GM19099 (cell line): ENCODE measurements at regions not wholly inside any gene's neighbourhood (a gene's known extent, or its start where the extent isn't known, plus 50 kb on each side); places are given as distances from the start of the nearest gene placed in this dataset.

ENCODE experiments used
- POLR2A ChIP-seq: IDR thresholded peaks from 3 replicates; pipeline ENCODE4 v1.6.1; 2011; ENCODE audit warnings: low read depth; ENCODE audit not compliant: insufficient read length; ENCODE audit errors: extremely low read depth

DNA sequence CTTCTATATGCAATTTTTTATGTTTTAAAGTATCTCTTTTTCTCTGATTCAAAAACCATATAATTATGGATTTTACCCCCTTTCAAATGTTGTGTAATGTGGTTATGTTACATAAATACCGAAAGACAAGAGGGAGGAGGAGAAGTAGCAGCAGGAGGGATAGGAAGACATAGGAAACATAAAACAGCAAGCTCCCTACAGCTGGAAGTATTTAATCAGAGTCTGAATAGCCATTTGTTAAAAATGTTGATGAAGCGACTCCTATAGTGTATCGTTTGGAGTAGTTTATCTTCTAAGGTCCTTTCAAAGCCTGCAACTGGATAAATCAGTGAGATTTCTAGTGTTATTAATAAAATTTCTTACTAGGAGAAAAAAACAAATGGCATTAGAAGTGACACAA, 598.1 kb upstream of the GOLIM4 start:
- no peak for TF ChIP-seq POLR2A

DNA sequence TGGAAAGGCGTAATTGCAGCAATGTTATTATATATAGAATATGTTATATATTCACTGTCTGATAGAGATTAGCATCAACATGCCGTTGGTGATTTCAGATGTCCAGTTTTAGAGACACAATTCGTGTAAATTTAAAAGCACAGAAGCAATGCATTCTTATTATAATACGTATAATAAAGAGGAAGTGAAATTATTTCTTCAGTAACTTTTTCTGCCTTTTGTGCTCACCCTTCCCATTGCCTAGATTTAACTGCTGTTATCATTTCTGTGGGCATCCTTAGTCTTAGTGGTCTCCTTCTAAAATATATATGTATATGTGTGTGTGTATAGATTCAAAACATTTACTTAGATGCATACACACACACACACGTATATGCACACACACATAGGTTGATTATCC, 592.5 kb upstream of the GOLIM4 start:
- TF ChIP-seq POLR2A, result no peak

DNA sequence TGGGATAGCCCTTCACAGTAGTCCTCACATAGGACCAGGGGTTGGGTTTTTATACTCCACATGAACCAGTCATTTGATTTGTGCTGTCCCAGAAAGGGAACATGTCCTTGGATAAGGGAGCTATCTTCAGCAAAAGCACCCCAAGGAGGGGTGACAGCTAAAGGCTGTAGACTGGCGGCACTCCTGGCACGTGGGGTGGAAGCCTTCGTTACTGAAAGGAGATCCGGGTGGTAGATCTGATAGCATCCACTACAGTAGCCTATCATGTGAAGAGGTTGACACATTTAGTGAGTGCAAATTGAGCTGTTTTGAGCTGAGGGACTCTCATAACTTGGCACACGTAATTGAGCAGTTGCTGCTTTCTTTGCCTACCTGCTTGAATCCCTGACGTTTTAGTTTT, 588.8 kb upstream of the GOLIM4 start:
- no peak for TF ChIP-seq POLR2A

DNA sequence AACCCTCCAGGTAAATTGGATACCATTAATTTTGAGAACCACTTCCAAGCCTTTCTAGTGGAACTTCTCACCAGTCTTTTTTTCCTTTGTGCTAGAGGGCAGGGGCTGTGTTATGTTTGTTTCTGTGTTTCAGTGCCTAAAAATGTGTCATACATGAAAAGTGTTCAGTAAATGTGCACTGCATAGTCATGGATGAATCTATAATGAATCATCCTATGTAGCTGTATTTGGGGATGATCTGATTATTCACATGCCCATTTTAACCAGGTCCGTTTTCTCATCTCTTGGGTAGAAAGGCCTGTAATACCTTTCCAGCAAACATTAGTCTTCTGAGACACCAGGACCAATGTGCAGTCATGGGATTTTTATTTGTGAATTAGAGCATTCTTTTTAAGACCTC, 583.0 kb upstream of the GOLIM4 start:
- no peak for TF ChIP-seq POLR2A

DNA sequence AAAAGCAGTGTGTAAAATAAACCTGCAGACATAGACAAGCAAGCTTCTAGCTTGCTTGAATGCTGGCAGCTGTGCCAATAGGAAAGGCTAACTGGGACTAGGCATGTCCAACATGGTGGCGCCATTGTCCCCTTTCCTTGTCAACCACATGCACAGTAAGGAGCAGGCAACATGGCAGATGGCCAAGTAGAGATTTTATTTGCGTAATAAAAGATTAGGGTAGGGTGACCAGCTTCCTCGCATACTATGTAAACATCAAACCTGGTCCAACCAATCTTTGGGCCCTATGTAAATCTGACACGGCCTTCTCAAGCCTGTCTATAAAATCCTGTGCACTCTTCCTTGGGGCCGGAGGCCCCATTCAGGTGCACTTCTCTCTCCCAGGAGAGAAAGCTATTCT, 575.4 kb upstream of the GOLIM4 start:
- no peak for TF ChIP-seq POLR2A

DNA sequence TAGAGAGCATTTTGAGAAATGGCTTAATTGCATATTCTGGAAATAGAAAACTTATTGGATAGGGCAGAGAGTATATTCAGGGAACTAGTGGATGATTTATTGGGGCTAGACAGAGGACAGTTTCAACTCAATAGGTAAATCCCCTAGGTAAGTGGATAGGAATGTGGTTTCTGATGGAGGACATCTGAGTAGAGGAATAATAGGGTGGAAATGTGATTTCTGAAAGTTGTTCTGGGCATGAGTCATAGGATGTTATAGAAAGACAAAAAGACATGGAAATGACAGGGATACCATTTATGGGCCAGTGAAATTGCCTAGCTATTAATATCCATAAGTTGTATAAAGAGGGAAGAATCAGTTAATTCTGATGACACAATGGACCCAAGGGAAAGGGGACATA, 563.3 kb upstream of the GOLIM4 start:
- no peak for TF ChIP-seq POLR2A

DNA sequence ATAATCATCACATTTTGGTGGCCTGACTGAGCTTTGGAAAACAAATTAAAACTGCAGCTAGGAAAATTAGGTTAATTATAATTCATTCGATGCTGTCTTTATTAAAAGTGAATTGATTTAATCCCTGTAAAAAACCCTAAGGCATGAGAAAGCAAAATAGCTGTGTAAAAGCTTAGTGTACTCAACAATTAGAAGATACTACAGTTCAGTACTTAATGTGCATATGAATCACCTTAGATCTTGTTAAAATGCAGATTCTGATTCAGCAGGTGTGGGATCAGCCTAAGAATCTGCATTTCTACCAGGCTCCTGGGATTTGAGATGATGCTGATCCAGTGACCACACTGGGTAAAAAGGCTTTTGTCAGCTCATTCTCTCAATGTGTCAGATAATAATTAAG, 559.9 kb upstream of the GOLIM4 start:
- no peak for TF ChIP-seq POLR2A

DNA sequence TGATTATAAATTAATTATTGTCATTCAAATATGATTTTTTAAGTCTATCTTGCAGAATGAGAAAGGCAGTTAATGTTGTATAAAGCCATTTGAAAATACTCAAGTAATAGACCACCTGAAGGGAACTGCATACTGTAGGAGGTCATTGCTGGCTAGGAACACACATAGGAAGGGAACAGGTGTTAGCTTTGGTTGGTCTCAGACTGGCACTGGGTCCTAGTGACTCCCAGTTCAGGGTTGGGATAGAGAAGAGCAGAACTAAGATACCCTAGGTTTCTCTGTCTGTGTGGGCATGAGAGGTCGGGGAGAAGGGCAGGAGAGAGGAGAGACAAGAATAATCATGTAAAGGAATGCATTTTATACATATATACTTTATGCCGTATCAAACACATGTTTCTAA, 559.0 kb upstream of the GOLIM4 start:
- TF ChIP-seq POLR2A, result no peak

DNA sequence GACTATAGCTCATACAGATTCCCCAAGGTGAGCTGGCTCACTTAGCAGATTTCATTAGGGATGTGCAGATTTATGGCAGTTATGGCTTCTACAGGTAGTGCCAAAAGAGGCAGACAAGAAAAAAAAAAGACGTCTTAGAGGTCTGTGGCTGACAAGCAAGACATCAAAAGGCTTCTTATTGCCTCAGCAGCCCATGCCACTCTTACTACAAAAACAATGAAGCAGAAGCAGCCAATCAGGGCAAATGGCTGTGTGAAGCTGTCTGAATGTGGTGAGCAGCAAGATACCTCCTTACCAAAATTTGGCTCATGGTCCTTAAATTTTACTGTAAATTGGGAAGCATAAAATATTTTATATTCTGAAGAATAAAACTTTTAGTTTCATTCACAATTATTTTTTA, 557.5 kb upstream of the GOLIM4 start:
- no peak for TF ChIP-seq POLR2A

DNA sequence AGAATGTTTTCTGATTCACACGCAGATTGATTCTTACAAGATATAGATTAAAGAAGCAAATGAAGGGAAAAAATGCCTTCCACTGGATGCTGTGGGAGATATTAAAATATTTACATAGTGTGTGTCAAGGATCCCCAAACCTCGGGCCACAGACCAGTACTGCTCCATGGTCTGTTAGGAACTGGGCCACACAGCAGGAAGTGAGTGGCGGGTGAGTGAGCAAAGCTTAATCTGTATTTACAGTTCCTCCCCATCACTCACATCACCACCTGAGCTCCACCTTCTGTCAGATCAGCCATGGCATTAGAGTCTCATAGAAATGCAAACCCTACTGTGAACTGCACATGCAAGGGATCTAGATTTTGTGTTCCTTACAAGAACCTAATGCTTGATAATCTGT, 552.6 kb upstream of the GOLIM4 start:
- no peak for TF ChIP-seq POLR2A

DNA sequence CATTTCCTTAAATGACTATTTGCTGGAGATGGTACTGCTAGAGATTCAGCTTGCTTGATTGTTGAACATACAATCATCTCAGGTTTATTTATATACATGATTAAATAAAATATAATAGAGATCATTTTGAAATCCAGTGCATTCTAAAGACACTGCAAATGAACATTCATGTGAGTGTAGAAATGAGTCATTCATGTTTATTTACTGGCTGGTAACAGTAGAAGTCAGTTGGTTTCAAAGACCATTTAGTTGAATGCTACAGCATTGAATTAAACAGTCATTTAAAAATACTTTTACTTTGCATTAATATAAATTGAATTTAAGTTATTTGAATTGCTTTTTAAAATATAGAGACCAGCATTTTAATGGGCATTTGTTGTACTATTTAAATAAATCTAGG, 551.9 kb upstream of the GOLIM4 start:
- TF ChIP-seq POLR2A, result no peak

DNA sequence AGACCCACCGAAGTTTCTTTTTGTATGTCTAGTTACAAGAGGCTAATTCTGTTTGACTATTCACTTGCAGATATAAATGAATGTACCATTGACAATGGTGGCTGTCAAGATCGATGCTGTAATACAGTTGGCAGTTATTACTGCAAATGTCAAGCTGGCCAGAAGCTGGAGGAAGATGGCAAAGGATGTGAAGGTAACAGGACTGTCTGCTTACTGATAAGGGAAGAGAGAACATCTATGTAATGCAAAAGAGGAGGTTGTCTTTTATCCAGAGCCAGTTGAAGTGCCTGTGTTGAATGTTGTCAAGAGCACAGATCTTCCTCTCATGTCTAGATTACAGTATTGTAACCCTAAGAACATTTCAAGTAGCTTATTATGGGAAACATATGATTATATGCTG, 549.5 kb upstream of the GOLIM4 start:
- TF ChIP-seq POLR2A, result no peak

DNA sequence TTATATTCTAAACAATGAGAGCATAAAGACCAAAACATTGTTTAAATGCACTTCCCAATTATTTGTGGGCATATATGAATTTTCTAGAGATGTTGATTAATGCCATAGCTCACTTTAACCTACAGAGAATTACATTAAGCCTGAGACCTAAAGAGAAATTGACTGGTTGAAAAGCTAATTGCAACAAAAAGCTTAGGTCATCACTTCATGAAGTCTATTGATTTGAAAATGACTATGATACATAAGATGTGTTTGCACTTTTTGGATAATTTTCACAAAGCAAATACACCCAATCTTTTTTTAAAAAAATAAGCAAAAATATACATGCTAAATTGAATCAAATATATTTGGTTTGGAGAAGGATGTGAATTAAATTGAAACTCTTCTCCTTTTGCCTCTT, 532.8 kb upstream of the GOLIM4 start:
- TF ChIP-seq POLR2A, result no peak

DNA sequence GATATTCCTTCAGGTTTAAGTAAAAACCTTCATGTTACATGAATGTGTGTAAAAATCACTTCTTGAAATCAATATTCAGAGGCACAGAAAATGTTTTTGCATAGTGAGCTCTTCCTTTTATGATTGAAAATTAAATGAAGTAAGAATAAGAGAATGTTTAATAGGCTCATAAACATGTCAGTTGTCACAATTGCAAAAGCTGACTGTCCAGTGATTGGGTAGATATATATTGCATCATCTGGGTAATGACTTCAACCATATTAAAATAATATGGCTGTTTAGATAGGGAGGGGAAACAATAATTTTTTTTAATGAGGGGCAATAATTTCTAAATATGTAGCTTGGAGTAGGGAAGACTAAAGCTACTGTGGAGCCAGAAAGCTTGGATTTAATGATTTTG, 529.8 kb upstream of the GOLIM4 start:
- no peak for TF ChIP-seq POLR2A

DNA sequence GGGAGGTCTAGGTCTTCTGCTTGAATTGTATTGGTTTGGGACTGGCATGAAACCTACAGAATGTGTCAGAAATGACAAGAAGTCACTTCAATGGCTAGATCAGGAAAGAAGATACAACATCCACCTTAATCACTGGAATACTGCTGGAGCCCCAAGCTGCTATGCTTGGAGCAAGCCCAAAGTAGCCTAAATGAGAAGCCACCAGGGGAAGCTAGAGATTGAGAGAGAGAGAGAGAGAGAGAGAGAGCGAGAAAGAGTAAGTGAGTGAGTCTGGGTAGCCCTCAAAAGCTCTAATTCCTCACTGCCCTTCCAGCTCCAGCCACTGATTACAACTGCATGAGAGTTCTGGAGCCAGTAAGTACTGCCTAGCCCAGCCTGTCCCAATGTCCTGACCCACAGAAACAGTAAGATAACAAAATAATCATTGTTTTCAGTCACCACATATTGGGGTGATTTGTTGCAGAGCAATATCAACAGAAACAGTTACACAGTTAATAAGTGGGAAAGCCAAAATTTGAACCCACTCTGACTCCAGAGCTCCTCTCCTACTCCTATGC, 529.2 kb upstream of the GOLIM4 start:
- no peak for TF ChIP-seq POLR2A

DNA sequence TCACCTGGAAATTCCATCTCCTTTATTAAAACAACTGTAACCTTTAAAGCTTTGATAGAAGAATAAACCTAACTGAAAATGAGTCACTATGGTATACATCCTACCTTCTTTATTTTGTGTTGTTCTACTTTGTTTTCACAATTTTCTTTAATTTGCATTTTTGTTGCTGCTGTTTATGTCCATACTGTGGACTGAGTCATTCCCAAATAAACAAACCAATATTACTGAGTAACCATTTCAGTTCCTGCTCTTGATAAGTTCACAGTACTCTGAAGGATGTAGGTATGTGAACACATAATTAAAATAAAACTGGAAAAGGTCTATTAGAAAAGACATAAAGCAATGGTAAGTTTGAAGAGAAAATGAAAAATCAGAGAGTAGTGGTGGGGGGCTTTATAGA, 528.5 kb upstream of the GOLIM4 start:
- TF ChIP-seq POLR2A, result no peak

DNA sequence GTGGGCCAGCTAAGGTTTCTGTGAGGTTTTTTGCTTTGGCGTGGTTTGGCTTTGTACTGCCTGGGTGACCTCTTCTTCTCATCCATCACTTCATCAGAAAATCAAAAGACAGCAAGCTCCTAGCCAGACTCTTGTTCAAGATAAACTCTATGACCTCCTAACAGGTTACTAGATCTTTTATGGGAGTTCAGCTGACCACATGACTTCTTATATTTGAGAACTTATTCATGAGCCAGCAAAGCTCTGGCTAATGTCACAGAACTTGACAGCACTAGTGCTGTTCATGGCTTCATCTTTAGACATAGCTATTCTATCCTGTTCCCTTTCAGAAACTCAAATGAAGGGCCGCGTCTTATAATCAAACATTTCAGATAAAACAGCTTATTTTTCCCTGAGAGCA, 527.1 kb upstream of the GOLIM4 start:
- no peak for TF ChIP-seq POLR2A
